Stimulated activated CD4-positive, alpha-beta T cell treated with anti-CD3 and anti-CD28 coated beads, TNF-alpha, amount 100 ng/mL, for 4 hours (primary cell): ENCODE measurements at regions not wholly inside any gene's neighbourhood (a gene's known extent, or its start where the extent isn't known, plus 50 kb on each side); places are given as distances from the start of the nearest gene placed in this dataset.
"Not testable (repeated sequence)": the region's sequence is repeated elsewhere in the genome, so short reads cannot be mapped to it uniquely, and the experiment has no call there.

ENCODE experiments used
- DNase-seq, 3 experiments: peaks; one replicate each; pipeline ENCODE4 v3.0.0-alpha.2; 2020; ENCODE audit warnings: low read depth in 3 of 3

- no peak for DNase-seq
Measured at GRCh38 chr4:66178906-66179305, 508.6 kb upstream of the EPHA5 start.

GRCh38 chr4:66169341-66169740 lies 499.1 kb upstream of the EPHA5 start:
- DNase-seq = no peak

- DNase-seq = no peak
Measured at GRCh38 chr4:66164869-66165268, 494.6 kb upstream of the EPHA5 start.

GRCh38 chr4:66160606-66161005 lies 490.3 kb upstream of the EPHA5 start:
- DNase-seq = no peak

GRCh38 chr4:66157594-66157993 lies 487.3 kb upstream of the EPHA5 start:
- no peak for DNase-seq

GRCh38 chr4:66130042-66130441 lies 459.8 kb upstream of the EPHA5 start:
- no peak for DNase-seq

GRCh38 chr4:66123831-66124413 lies 453.6 kb upstream of the EPHA5 start:
- no peak for DNase-seq

GRCh38 chr4:66123190-66123589 lies 452.9 kb upstream of the EPHA5 start:
- DNase-seq = no peak

- DNase-seq = not testable (repeated sequence)
Measured at GRCh38 chr4:66115231-66115630, 444.9 kb upstream of the EPHA5 start.

- DNase-seq = no peak
Measured at GRCh38 chr4:66108898-66109297, 438.6 kb upstream of the EPHA5 start.

- no peak for DNase-seq
Measured at GRCh38 chr4:66097218-66097617, 426.9 kb upstream of the EPHA5 start.

GRCh38 chr4:66095065-66095464 lies 424.8 kb upstream of the EPHA5 start:
- no peak for DNase-seq

GRCh38 chr4:66094070-66094469 lies 423.8 kb upstream of the EPHA5 start:
- DNase-seq = no peak

GRCh38 chr4:66091786-66092185 lies 421.5 kb upstream of the EPHA5 start:
- DNase-seq = no peak

- no peak for DNase-seq
Measured at GRCh38 chr4:66073961-66074360, 403.7 kb upstream of the EPHA5 start.

- no peak for DNase-seq
Measured at GRCh38 chr4:66071911-66072310, 401.6 kb upstream of the EPHA5 start.

GRCh38 chr4:66062921-66063320 lies 392.6 kb upstream of the EPHA5 start:
- DNase-seq = no peak

- no peak for DNase-seq
Measured at GRCh38 chr4:66062044-66062443, 391.8 kb upstream of the EPHA5 start.

GRCh38 chr4:66059556-66059955 lies 389.3 kb upstream of the EPHA5 start:
- DNase-seq = no peak

GRCh38 chr4:66059136-66059535 lies 388.8 kb upstream of the EPHA5 start:
- no peak for DNase-seq

GRCh38 chr4:66055999-66056398 lies 385.7 kb upstream of the EPHA5 start:
- no peak for DNase-seq

GRCh38 chr4:66052426-66052825 lies 382.1 kb upstream of the EPHA5 start:
- DNase-seq = no peak

GRCh38 chr4:66048861-66049260 lies 378.6 kb upstream of the EPHA5 start:
- no peak for DNase-seq

GRCh38 chr4:66045913-66046312 lies 375.6 kb upstream of the EPHA5 start:
- DNase-seq = no peak
